Nephron progenitor cell (in vitro differentiated cells): ENCODE measurements at regions not wholly inside any gene's neighbourhood (a gene's known extent, or its start where the extent isn't known, plus 50 kb on each side); places are given as distances from the start of the nearest gene placed in this dataset.
"Not testable (repeated sequence)": the region's sequence is repeated elsewhere in the genome, so short reads cannot be mapped to it uniquely, and the experiment has no call there.

ENCODE experiments used
- DNase-seq: peaks from one replicate; pipeline ENCODE4 v3.0.0; 2021
- H3K27ac Mint-ChIP-seq: 2 replicates; pipeline ENCODE4 v1.8.0; 2021; ENCODE audit warnings: mild to moderate bottlenecking, moderate library complexity, mixed read lengths
- H3K27me3 Mint-ChIP-seq: 2 replicates; pipeline ENCODE4 v1.8.0; 2021; ENCODE audit warnings: mild to moderate bottlenecking, low read depth, mixed read lengths; ENCODE audit not compliant: poor library complexity
- H3K36me3 Mint-ChIP-seq: 2 replicates; pipeline ENCODE4 v1.8.0; 2021; ENCODE audit warnings: low read depth, mixed read lengths
- H3K4me1 Mint-ChIP-seq: 2 replicates; pipeline ENCODE4 v1.8.0; 2021; ENCODE audit warnings: mixed read lengths
- H3K4me3 Mint-ChIP-seq: 2 replicates; pipeline ENCODE4 v1.8.0; 2021; ENCODE audit warnings: mild to moderate bottlenecking, moderate library complexity, mixed read lengths
- H3K9me3 Mint-ChIP-seq: 2 replicates; pipeline ENCODE4 v1.8.0; 2021; ENCODE audit warnings: mild to moderate bottlenecking, moderate library complexity, mixed read lengths
- CTCF ChIP-seq: fragments of 200-600 bp; sonication (generic); IDR thresholded peaks from 2 replicates; pipeline ENCODE4 v1.5.0; 2021; ENCODE audit warnings: antibody characterized with exemption

- not testable (repeated sequence) for H3K4me1 Mint-ChIP-seq, DNase-seq, H3K27ac Mint-ChIP-seq, H3K27me3 Mint-ChIP-seq
- Mint-ChIP-seq H3K36me3 (peaks cover 25% of the 10 kb centered on the region), H3K9me3 (peaks cover 49% of the 10 kb centered on the region), H3K4me3 (peak overlapping the region; percentile 12)
Observed at GRCh38 chr1:125064029-125064428, 3879.3 kb downstream of the SRGAP2C start.

DNA sequence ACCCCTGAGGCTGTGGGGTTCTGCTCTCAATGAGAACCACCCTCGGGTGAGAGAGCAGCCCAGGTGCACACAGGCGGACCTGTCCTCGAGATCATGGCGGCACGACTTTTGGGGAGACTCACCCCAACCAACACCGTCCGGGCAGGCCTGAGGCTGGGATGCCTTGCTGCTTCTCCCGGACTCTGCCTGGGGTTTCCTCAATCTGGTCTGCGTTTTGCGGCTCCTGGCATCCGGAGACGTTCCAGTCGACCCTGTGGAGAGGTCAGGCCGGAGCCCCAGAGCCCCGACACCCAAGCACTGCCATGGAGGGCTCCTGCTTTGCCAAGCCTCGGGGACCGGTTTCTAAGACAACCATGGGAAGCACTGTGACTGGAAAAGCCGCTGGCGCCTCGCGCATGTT lies 3879.7 kb downstream of the SRGAP2C start:
- H3K36me3 Mint-ChIP-seq = peaks cover 30% of the 10 kb centered on the region
- no peak overlapping the region for H3K4me3 Mint-ChIP-seq
- DNase-seq = no peak
- H3K27me3 Mint-ChIP-seq = peaks cover 4% of the 10 kb centered on the region
- no peaks in the 10 kb centered on the region for H3K4me1 Mint-ChIP-seq
- H3K27ac Mint-ChIP-seq = no peak overlapping the region
- peaks cover 53% of the 10 kb centered on the region for H3K9me3 Mint-ChIP-seq
- no peak for TF ChIP-seq CTCF

DNA sequence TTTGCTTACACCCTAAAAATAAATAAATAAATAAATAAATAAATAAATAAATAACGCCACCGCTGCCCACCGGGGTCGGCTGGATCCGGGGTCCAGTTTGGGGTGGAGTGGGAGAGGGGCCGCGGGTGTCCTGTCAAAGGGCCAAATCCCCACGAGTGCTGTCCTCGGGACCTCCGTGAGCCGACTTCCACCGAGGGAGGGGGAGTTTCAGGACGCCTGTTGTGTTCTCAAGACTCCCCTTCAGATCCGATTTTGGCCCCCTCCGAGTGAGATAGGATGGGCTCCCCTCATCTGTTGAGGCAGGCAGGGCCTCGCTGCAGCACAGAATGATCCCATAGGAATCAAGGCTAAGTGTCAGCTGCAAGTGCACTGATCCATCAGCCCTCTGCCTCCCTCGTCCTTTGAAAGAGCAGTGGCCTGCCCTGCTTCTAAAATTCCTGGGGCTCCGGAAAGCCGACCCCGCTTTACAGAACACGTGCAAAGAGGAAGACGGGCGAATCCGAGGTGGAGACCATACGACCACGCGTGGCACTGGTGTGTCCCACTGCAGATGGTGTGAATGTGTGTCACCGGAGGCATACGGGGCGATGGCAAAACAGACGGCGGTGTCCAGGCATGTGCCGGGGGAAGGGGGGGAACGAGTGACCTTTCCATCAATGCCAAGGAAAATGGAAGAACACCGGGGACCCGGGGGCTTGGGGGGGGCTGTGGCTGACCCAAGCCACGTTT lies 3880.5 kb downstream of the SRGAP2C start:
- Mint-ChIP-seq H3K9me3 (peaks cover 61% of the 10 kb centered on the region), H3K4me3 (no peak overlapping the region), H3K27ac (no peak overlapping the region), H3K36me3 (peaks cover 38% of the 10 kb centered on the region), H3K4me1 (no peaks in the 10 kb centered on the region), H3K27me3 (peaks cover 4% of the 10 kb centered on the region)
- TF ChIP-seq CTCF = no peak
- DNase-seq = no peak

DNA sequence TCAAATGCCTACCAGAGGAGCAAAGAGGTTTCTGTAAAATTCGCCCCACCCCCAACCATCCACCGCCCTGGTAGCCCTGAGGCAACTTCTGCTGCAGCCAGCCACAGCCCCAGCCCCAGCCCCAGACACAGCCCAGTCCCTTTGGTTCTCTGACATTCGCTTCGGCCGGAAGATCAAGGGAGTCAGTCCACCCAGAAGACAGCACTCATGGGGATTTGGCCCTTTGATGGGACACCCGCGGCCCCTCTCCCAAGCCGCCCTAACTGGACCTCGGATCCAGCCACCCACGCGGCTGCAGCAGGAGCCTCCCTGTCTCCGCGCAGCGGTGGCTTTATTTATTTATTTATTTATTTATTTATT lies 3881.0 kb downstream of the SRGAP2C start:
- no peak for DNase-seq
- Mint-ChIP-seq H3K9me3 (peaks cover 66% of the 10 kb centered on the region), H3K4me3 (no peak overlapping the region), H3K36me3 (peaks cover 41% of the 10 kb centered on the region), H3K4me1 (no peaks in the 10 kb centered on the region), H3K27ac (no peak overlapping the region), H3K27me3 (peaks cover 4% of the 10 kb centered on the region)
- no peak for TF ChIP-seq CTCF

DNA sequence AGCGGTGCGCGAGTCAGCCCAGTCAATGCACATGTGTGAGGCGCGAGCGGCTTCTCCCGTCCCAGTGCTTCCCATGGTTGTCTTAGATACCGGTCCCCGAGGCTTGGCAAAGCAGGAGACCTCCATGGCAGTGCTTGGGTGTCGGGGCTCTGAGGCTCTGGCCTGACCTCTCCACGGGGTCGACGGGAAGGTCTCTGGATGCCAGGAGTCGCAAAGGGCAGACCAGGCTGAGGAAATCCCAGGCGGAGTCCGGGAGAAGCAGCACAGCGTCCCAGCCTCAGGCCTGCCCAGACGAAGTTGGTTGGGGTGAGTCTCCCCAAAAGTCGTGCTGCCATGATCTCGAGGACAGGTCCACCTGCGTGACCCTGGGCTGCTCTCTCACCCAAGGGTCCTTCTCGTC lies 3881.6 kb downstream of the SRGAP2C start:
- peaks cover 4% of the 10 kb centered on the region for H3K27me3 Mint-ChIP-seq
- H3K4me3 Mint-ChIP-seq = no peak overlapping the region
- DNase-seq = no peak
- TF ChIP-seq CTCF = no peak
- H3K36me3 Mint-ChIP-seq = peaks cover 46% of the 10 kb centered on the region
- H3K4me1 Mint-ChIP-seq = no peaks in the 10 kb centered on the region
- no peak overlapping the region for H3K27ac Mint-ChIP-seq
- H3K9me3 Mint-ChIP-seq = peaks cover 72% of the 10 kb centered on the region

DNA sequence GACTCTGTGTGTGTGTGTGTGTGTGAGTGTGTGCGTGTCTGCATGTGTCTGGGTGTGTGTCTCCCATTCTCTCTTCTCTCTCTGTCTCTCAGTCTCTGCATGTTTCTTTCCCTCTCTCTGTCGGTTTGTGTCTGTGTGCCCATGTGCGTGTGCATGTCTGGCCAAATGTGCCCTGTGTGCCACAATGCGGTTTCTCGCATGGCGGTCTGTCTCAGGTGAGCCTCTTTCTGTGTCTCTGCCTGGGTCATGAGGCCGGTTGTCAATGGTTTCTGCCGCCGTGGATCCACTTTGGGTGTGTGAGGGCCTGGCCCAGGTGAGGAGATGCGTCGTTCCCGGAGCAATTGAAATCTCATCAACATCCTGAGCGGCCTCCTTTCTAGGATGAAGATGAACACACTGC lies 3882.1 kb downstream of the SRGAP2C start:
- not testable (repeated sequence) for H3K4me1 Mint-ChIP-seq
- H3K36me3 Mint-ChIP-seq = peaks cover 46% of the 10 kb centered on the region
- H3K9me3 Mint-ChIP-seq = peaks cover 77% of the 10 kb centered on the region

GRCh38 chr1:125080077-125080476 lies 3895.3 kb downstream of the SRGAP2C start:
- H3K4me3 Mint-ChIP-seq = no peak overlapping the region
- H3K4me1 Mint-ChIP-seq = no peaks in the 10 kb centered on the region
- DNase-seq = no peak
- H3K9me3 Mint-ChIP-seq = peaks cover 93% of the 10 kb centered on the region
- no peak for TF ChIP-seq CTCF
- no peak overlapping the region for H3K27ac Mint-ChIP-seq
- no peaks in the 10 kb centered on the region for H3K27me3 Mint-ChIP-seq
- H3K36me3 Mint-ChIP-seq = peaks cover 53% of the 10 kb centered on the region

More for the DNA sequence above, 3882.1 kb downstream of the SRGAP2C start:
- not testable (repeated sequence) for H3K27me3 Mint-ChIP-seq, H3K4me3 Mint-ChIP-seq, H3K27ac Mint-ChIP-seq, DNase-seq
